Loucy (cell line): ENCODE measurements at regions not wholly inside any gene's neighbourhood (a gene's known extent, or its start where the extent isn't known, plus 50 kb on each side); places are given as distances from the start of the nearest gene placed in this dataset.

Experiments
- H2AFZ ChIP-seq: fragments of 200-600 bp; sonication (generic); 2 replicates; pipeline ENCODE4 v1.6.0; 2016; ENCODE audit warnings: antibody characterized with exemption, mild to moderate bottlenecking, low read length, moderate library complexity
- H3F3A ChIP-seq: fragments of 200-600 bp; 2 replicates; pipeline ENCODE4 v1.6.0; 2016; ENCODE audit warnings: antibody characterized with exemption, low read depth, mild to moderate bottlenecking
- H3K27me3 ChIP-seq: fragments of 200-600 bp; sonication (generic); 2 replicates; pipeline ENCODE4 v1.6.1; 2014; ENCODE audit warnings: low read length, mild to moderate bottlenecking; ENCODE audit not compliant: insufficient read depth, poor library complexity, severe bottlenecking
- H3K36me3 ChIP-seq: fragments of 200-600 bp; sonication (generic); 2 replicates; pipeline ENCODE4 v1.6.1; 2016; ENCODE audit warnings: low read length; ENCODE audit not compliant: insufficient read depth
- H3K4me1 ChIP-seq: fragments of 200-600 bp; sonication (generic); 2 replicates; pipeline ENCODE4 v1.5.1; 2014; ENCODE audit warnings: low read length, mild to moderate bottlenecking; ENCODE audit not compliant: insufficient read depth, poor library complexity, severe bottlenecking
- H3K4me2 ChIP-seq: fragments of 200-600 bp; sonication (generic); 2 replicates; pipeline ENCODE4 v1.6.0; 2014; ENCODE audit warnings: antibody characterized with exemption, low read length, low read depth, mild to moderate bottlenecking; ENCODE audit not compliant: poor library complexity, severe bottlenecking
- H3K4me3 ChIP-seq: fragments of 200-600 bp; sonication (generic); 2 replicates; pipeline ENCODE4 v1.5.1; 2014; ENCODE audit warnings: low read length, mild to moderate bottlenecking, mixed read lengths; ENCODE audit not compliant: poor library complexity, severe bottlenecking
- H3K79me2 ChIP-seq: fragments of 200-600 bp; sonication (generic); 2 replicates; pipeline ENCODE4 v1.6.1; 2014; ENCODE audit warnings: low read length; ENCODE audit not compliant: insufficient read depth
- H3K9ac ChIP-seq: fragments of 200-600 bp; sonication (generic); 2 replicates; pipeline ENCODE4 v1.6.0; 2014; ENCODE audit warnings: mild to moderate bottlenecking, low read depth, low read length, moderate library complexity; ENCODE audit not compliant: poor library complexity, severe bottlenecking
- H3K9me2 ChIP-seq: fragments of 200-600 bp; sonication (generic); replicated peaks from 2 replicates; pipeline ENCODE4 v1.6.1; 2016; ENCODE audit warnings: low read depth, low read length, mixed read lengths
- H3K9me3 ChIP-seq: fragments of 200-600 bp; sonication (generic); 2 replicates; pipeline ENCODE4 v1.6.1; 2014; ENCODE audit warnings: mild to moderate bottlenecking, antibody characterized with exemption, low read length, low read depth; ENCODE audit not compliant: insufficient read depth
- H4K20me1 ChIP-seq: fragments of 200-600 bp; sonication (generic); 2 replicates; pipeline ENCODE4 v1.6.0; 2014; ENCODE audit warnings: antibody characterized with exemption, low read length, mild to moderate bottlenecking; ENCODE audit not compliant: insufficient read depth, poor library complexity, severe bottlenecking
- EZH2phosphoT487 ChIP-seq: fragments of 200-600 bp; IDR thresholded peaks from 2 replicates; pipeline ENCODE4 v1.6.1; 2018; ENCODE audit warnings: antibody characterized with exemption, mild to moderate bottlenecking, moderate library complexity, borderline replicate concordance
- TF ChIP-seq, protein P1 (sequence below): fragments of 200-600 bp; sonication (generic); conservative IDR thresholded peaks from 2 replicates; pipeline ENCODE4 v1.5.1; 2014; ENCODE audit warnings: mild to moderate bottlenecking, antibody characterized with exemption, low read length

DNA sequence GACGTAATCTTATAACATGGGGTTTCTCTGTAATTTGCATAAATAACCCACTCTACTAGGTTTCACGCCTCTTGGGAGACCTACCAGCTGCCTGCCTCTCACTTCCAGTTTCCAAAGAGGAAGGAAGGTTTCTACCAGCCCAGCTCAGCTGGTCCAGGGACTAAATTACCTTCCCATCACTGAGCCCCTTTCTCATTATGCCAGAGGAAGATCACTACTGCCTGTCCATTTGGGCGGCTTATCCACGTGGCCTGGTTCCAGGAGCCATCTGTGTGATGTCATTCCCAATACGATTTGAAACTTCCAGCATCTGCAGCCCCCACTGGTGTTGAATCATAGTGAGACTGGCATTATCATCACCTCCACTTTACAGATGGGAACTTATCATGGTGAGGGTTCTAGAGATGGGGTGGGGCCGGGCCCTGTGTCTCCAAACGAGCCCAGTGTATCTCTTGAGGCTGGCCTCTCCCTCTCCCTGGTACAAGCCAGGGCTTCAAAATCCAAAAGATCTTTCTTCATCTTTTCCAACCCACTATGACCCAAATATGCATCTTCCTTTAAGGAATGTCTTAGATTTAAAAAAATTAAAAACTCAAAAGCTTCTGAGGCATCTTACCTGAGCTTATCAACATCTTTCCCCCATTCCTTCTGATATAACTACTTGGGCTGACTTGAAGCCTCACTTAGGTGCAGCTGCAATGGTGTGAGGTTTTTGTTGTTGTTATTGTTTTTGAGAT, 140.8 kb downstream of the DDX1 start:
- Histone ChIP-seq H3K9me3 (no peaks in the 10 kb centered on the region), H3K27me3 (no peaks in the 10 kb centered on the region), H2AFZ (no peak overlapping the region), H3F3A (no peaks in the 10 kb centered on the region), H3K9me2 (no peaks in the 10 kb centered on the region), H3K79me2 (no peaks in the 10 kb centered on the region), H3K36me3 (no peaks in the 10 kb centered on the region), H3K4me3 (no peak overlapping the region), H4K20me1 (no peaks in the 10 kb centered on the region), H3K4me1 (no peaks in the 10 kb centered on the region), H3K9ac (no peak overlapping the region), H3K4me2 (no peak overlapping the region)
- no peak for TF ChIP-seq EZH2phosphoT487
- TF ChIP-seq, protein P1, sequence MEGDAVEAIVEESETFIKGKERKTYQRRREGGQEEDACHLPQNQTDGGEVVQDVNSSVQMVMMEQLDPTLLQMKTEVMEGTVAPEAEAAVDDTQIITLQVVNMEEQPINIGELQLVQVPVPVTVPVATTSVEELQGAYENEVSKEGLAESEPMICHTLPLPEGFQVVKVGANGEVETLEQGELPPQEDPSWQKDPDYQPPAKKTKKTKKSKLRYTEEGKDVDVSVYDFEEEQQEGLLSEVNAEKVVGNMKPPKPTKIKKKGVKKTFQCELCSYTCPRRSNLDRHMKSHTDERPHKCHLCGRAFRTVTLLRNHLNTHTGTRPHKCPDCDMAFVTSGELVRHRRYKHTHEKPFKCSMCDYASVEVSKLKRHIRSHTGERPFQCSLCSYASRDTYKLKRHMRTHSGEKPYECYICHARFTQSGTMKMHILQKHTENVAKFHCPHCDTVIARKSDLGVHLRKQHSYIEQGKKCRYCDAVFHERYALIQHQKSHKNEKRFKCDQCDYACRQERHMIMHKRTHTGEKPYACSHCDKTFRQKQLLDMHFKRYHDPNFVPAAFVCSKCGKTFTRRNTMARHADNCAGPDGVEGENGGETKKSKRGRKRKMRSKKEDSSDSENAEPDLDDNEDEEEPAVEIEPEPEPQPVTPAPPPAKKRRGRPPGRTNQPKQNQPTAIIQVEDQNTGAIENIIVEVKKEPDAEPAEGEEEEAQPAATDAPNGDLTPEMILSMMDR, result no peak

DNA sequence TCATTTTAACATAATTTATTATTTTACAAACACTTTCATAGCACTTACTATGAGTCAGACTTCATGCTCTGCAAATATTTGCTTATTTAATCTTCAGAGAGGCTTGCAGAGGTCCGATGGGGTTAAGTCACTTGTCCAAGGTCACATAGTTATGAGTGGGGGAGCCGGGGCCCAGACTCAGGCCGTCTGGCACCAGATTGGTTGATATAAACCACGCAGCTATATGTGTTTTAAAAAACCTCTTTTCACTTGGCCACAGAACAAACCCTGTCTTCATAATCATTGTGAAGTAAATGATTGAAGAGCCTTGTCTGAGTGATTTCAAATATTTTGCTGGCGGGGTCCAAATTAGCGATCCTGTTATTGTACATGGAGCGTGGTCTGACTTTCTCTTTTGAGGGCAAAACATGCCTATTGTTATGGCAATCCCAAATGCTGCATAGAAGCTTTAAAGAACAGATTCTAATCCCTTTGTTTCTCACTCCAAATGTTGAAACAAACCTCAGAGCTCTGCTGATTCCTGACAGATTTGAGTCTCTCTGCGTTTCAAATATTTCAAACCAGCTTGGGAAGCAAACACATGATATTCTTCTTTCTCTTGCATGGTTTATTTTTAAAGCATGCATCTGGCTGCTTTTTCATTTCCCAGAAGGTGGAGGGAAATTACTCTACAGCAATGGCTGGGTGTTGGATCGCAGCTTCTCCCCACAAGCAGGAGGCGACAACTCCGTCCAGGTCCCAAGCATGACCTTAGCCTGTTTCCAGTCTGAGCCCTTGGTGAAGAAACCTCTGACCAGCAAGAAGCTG, 142.4 kb downstream of the DDX1 start:
- no peak overlapping the region for H2AFZ ChIP-seq
- no peak overlapping the region for H3K4me2 ChIP-seq
- H3K36me3 ChIP-seq, result no peaks in the 10 kb centered on the region

DNA sequence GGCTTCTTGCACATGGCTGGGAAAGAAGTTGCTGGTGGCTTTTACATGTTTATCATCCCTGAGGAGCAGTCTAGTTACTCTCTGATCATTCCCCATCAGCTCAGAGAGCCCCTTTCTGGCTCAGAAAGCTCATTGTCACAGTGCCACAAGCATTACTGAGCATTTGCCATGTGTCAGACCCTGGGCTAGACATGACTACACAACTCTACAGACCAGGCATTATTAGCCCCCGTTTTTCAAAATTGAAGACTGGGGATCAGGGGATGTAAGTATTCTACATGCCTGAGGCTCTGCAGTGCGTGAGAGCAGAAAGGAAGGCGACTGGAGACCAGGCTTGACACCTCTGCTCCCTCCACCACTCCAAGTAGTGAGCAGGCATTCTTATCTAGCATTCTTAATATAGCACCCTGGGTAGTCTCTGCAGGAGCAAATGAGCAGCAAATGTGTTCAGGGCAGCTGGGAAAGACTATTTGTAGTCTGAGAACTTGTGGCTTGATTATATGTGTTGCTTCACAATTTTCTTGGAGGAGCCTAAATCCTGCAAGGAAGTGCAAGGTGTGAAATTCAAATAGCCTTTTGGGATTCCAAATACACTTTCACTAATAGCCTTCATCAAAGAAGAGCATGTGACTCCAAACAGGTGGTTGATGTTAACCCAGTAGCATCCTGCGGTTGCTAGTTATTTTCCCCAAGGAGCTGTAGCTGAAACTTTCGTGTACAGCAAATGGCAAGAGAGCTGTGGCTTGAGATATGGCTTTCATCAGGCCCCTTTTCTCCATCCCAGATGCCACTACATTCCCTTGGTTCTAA, 143.2 kb downstream of the DDX1 start:
- Histone ChIP-seq H3K9ac (no peak overlapping the region), H3K4me2 (no peak overlapping the region), H3K9me3 (no peaks in the 10 kb centered on the region), H3F3A (no peaks in the 10 kb centered on the region), H2AFZ (no peak overlapping the region), H3K27me3 (no peaks in the 10 kb centered on the region), H3K9me2 (no peaks in the 10 kb centered on the region), H4K20me1 (no peaks in the 10 kb centered on the region), H3K4me3 (no peak overlapping the region), H3K4me1 (no peaks in the 10 kb centered on the region), H3K79me2 (no peaks in the 10 kb centered on the region), H3K36me3 (no peaks in the 10 kb centered on the region)
- TF ChIP-seq, protein P1, result no peak
- TF ChIP-seq EZH2phosphoT487, result no peak

More for the DNA sequence above, 142.4 kb downstream of the DDX1 start:
- H3K27me3 ChIP-seq, result no peaks in the 10 kb centered on the region
- H3K4me1 ChIP-seq, result no peaks in the 10 kb centered on the region
- no peaks in the 10 kb centered on the region for H3K9me2 ChIP-seq
- no peak overlapping the region for H3K4me3 ChIP-seq
- no peaks in the 10 kb centered on the region for H3K9me3 ChIP-seq
- no peaks in the 10 kb centered on the region for H4K20me1 ChIP-seq
- H3F3A ChIP-seq, result no peaks in the 10 kb centered on the region
- H3K79me2 ChIP-seq, result no peaks in the 10 kb centered on the region
- no peak for TF ChIP-seq EZH2phosphoT487
- TF ChIP-seq, protein P1, result no peak
- H3K9ac ChIP-seq, result no peak overlapping the region
